Uterus (tissue), 3 donors: ENCODE measurements at regions not wholly inside any gene's neighbourhood (a gene's known extent, or its start where the extent isn't known, plus 50 kb on each side); places are given as distances from the start of the nearest gene placed in this dataset.

ENCODE experiments used
- DNase-seq, 2 donors: peaks; one replicate each; pipeline ENCODE4 v3.0.0-alpha.2; 2019 to 2020
- H3K27ac ChIP-seq, 2 donors: fragments of 200-600 bp; sonication (generic); 1 replicate in 1 of 2; 2 replicates in 1 of 2; pipeline ENCODE4 v1.5.1; 2016 to 2018
- H3K27me3 ChIP-seq, 2 donors: fragments of 200-600 bp; sonication (generic); one replicate each; pipeline ENCODE4 v1.5.1; 2018 to 2019; ENCODE audit warnings: control low read depth in 1 of 2
- H3K36me3 ChIP-seq, 2 donors: fragments of 200-600 bp; sonication (generic); one replicate each; pipeline ENCODE4 v1.5.1; 2019; ENCODE audit warnings: control low read depth in 1 of 2
- H3K4me1 ChIP-seq, 2 donors: fragments of 200-600 bp; sonication (generic); one replicate each; pipeline ENCODE4 v1.5.1; 2018 to 2019; ENCODE audit warnings: control low read depth in 1 of 2
- H3K4me3 ChIP-seq, 2 donors: fragments of 200-600 bp; sonication (generic); 1 replicate in 1 of 2; 2 replicates in 1 of 2; pipeline ENCODE4 v1.5.1; 2018 to 2019; ENCODE audit warnings: mild to moderate bottlenecking in 1 of 2
- H3K9me3 ChIP-seq, 2 donors: fragments of 200-600 bp; sonication (generic); one replicate each; pipeline ENCODE4 v1.5.1; 2019; ENCODE audit warnings: control low read depth in 1 of 2
- POLR2A ChIP-seq, 2 donors: fragments of 450-650 bp; IDR thresholded peaks; one replicate each; pipeline ENCODE4 v1.6.1; 2016; ENCODE audit warnings: antibody characterized with exemption in 2 of 2, mild to moderate bottlenecking in 1 of 2, moderate library complexity in 1 of 2
- intact Hi-C: fragments of 100-400 bp; cut with DNase I; formaldehyde crosslinking; loops from one replicate; pipeline ENCODE4 v1.15.1; 2023; ENCODE audit warnings: low total_unique reads
- TF ChIP-seq, protein P1 (sequence below), 4 experiments: fragments of 200-600 bp in 2 of 4; fragments of 450-650 bp in 2 of 4; sonication (generic) in 2 of 4; IDR thresholded peaks; one replicate each; pipeline ENCODE4 v1.5.1; 2016 to 2019; ENCODE audit warnings: antibody characterized with exemption in 4 of 4, mild to moderate bottlenecking in 2 of 4, moderate library complexity in 1 of 4
- donor health status: DM: yes; HTN: yes; CAD: no.

DNA sequence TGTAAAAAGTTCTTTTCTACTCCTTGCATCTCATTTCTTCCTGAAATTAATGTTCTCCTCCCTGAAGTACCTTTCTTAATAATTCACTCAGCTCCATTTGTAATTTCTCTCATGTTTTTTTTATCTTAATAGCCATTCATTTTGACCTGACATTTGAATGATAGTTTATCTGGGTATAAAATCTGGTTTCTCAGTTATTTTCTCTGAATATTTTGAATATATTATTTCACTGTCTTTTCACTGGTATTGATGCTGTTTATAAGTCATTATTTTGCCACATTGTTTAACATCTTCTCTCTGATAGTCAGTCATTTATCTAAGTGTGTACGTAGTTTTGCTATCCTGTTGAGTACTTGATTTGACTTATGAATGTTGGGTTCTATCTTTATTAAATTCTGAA, 68.8 kb upstream of the ARHGAP18 start:
- DNase-seq: no peak

DNA sequence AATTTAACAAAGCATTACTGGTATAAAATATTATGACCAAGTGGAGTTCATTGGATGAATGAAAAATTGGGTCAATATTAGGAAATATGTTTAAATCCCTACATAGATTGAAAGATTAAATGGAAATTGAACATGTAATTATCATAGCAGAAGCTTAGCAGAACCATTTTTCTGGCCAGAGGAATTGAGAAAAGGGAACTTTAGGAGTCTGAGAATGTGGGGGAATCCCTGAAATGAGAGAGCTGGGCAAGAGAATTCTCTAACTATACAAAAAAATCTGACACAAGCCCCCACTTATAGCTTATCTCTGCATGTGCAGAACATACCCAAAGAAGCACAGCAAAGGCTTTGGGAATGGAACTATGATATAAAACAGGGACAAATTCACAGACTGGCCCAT, 67.4 kb upstream of the ARHGAP18 start:
- intact Hi-C loops: no loop called here
- H3K36me3 ChIP-seq: no peaks in the 10 kb centered on the region
- no peak overlapping the region for H3K27ac ChIP-seq
- no peak for DNase-seq
- no peaks in the 10 kb centered on the region for H3K9me3 ChIP-seq
- H3K4me3 ChIP-seq: no peak overlapping the region
- TF ChIP-seq POLR2A (IDR thresholded peaks at IDR 0.05): no peak
- TF ChIP-seq, protein P1, sequence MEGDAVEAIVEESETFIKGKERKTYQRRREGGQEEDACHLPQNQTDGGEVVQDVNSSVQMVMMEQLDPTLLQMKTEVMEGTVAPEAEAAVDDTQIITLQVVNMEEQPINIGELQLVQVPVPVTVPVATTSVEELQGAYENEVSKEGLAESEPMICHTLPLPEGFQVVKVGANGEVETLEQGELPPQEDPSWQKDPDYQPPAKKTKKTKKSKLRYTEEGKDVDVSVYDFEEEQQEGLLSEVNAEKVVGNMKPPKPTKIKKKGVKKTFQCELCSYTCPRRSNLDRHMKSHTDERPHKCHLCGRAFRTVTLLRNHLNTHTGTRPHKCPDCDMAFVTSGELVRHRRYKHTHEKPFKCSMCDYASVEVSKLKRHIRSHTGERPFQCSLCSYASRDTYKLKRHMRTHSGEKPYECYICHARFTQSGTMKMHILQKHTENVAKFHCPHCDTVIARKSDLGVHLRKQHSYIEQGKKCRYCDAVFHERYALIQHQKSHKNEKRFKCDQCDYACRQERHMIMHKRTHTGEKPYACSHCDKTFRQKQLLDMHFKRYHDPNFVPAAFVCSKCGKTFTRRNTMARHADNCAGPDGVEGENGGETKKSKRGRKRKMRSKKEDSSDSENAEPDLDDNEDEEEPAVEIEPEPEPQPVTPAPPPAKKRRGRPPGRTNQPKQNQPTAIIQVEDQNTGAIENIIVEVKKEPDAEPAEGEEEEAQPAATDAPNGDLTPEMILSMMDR (IDR thresholded peaks at IDR 0.05): no peak
- H3K27me3 ChIP-seq: no peaks in the 10 kb centered on the region
- no peaks in the 10 kb centered on the region for H3K4me1 ChIP-seq

More for the DNA sequence above, 68.8 kb upstream of the ARHGAP18 start:
- Histone ChIP-seq H3K4me1 (no peaks in the 10 kb centered on the region), H3K27me3 (no peaks in the 10 kb centered on the region), H3K36me3 (no peaks in the 10 kb centered on the region), H3K27ac (no peak overlapping the region), H3K9me3 (no peaks in the 10 kb centered on the region), H3K4me3 (no peak overlapping the region)
- intact Hi-C loops: no loop called here
- TF ChIP-seq, protein P1 (IDR thresholded peaks at IDR 0.05): no peak
- TF ChIP-seq POLR2A (IDR thresholded peaks at IDR 0.05): no peak

DNA sequence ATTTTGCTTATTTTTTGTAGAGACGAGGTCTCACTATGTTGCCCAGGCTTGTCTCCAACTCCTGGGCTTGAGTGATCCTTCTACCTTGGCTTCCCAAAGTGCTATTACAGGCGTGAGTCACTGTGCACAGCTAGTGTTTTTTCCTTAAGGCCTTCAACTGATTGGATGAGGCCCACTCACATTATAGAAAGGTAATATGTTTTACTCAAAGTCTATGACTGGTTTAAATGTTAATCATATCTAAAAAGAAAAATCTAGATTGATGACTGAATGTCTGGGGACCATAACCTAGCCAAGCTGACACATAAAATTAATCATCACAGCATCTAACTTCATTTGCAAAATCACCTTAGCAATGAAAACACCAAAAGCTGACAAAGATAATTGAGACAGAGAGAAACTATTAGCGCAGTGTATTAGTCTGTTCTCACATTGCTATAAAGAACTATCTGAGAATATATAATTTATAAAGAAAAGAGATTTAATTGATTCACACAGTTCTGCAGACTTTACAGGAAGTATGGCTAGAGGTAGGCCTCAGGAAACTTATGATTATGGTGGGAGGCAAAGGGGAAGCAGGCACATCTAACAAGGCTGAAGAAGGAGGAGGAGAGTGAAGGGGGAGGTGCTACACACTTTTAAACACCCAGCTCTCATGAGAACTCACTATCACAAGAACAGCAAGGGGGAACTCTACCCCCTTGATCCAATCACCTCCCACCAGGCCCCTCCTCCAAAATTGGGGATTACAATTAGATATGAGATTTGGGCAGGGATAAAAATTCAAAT, 66.8 kb upstream of the ARHGAP18 start:
- H3K4me1 ChIP-seq: no peaks in the 10 kb centered on the region
- no peaks in the 10 kb centered on the region for H3K9me3 ChIP-seq
- no peak for DNase-seq
- H3K27me3 ChIP-seq: no peaks in the 10 kb centered on the region
- H3K36me3 ChIP-seq: no peaks in the 10 kb centered on the region
- TF ChIP-seq, protein P1 (IDR thresholded peaks at IDR 0.05): no peak
- no peak for TF ChIP-seq POLR2A (IDR thresholded peaks at IDR 0.05)
- H3K4me3 ChIP-seq: no peak overlapping the region
- no peak overlapping the region for H3K27ac ChIP-seq
- intact Hi-C loops: no loop called here

GRCh38 chr6:129774697-129775447, 64.9 kb upstream of the ARHGAP18 start:
- TF ChIP-seq, protein P1 (IDR thresholded peaks at IDR 0.05): peak; percentile 45 to 76 (median 60)
- no peak for TF ChIP-seq POLR2A (IDR thresholded peaks at IDR 0.05)
- no peaks in the 10 kb centered on the region for H3K36me3 ChIP-seq
- no peak overlapping the region for H3K27ac ChIP-seq
- H3K27me3 ChIP-seq: no peaks in the 10 kb centered on the region
- no peaks in the 10 kb centered on the region for H3K9me3 ChIP-seq
- H3K4me1 ChIP-seq: no peaks in the 10 kb centered on the region
- no peak overlapping the region for H3K4me3 ChIP-seq
- intact Hi-C loops: no loop called here
- peak; percentile 46 to 49 for DNase-seq

- H3K36me3 ChIP-seq: no peaks in the 10 kb centered on the region
- H3K9me3 ChIP-seq: no peaks in the 10 kb centered on the region
- intact Hi-C loops: no loop called here
- no peak for DNase-seq
- H3K4me3 ChIP-seq: no peak overlapping the region
- H3K27ac ChIP-seq: no peak overlapping the region
- H3K4me1 ChIP-seq: no peaks in the 10 kb centered on the region
- TF ChIP-seq POLR2A (IDR thresholded peaks at IDR 0.05): no peak
- TF ChIP-seq, protein P1 (IDR thresholded peaks at IDR 0.05): no peak
- H3K27me3 ChIP-seq: no peaks in the 10 kb centered on the region
Measured at GRCh38 chr6:129773304-129773703, 63.3 kb upstream of the ARHGAP18 start.
